T-helper 17 cell (primary cell): ENCODE measurements at regions not wholly inside any gene's neighbourhood (a gene's known extent, or its start where the extent isn't known, plus 50 kb on each side); places are given as distances from the start of the nearest gene placed in this dataset.

Experiments used
- ATAC-seq: fragments of 150-1000 bp; cut with Tn5 transposase; 2 replicates; pipeline ENCODE4 v1.10.0; 2021; ENCODE audit warnings: mild to moderate bottlenecking, moderate library complexity
- DNase-seq, 3 donors: peaks; one replicate each; pipeline versions ENCODE4 v3.0.0 to v3.0.0-alpha.2; 2020 to 2021
- H3K9me3 ChIP-seq: one replicate; pipeline ENCODE4 v1.7.0; 2013; ENCODE audit warnings: low read length, mild to moderate bottlenecking; ENCODE audit not compliant: control insufficient read depth, poor library complexity, severe bottlenecking
- H3K27ac Mint-ChIP-seq: one replicate; pipeline ENCODE4 v1.8.0; 2022; ENCODE audit warnings: mild to moderate bottlenecking, moderate library complexity, mixed read lengths
- H3K27me3 Mint-ChIP-seq: one replicate; pipeline ENCODE4 v1.8.0; 2022; ENCODE audit warnings: mixed read lengths
- H3K36me3 Mint-ChIP-seq: one replicate; pipeline ENCODE4 v1.8.0; 2022; ENCODE audit warnings: low read depth, mixed read lengths
- H3K4me1 Mint-ChIP-seq: one replicate; pipeline ENCODE4 v1.8.0; 2022; ENCODE audit warnings: mild to moderate bottlenecking, mixed read lengths
- H3K4me3 Mint-ChIP-seq: one replicate; pipeline ENCODE4 v1.8.0; 2022; ENCODE audit warnings: mild to moderate bottlenecking, moderate library complexity, mixed read lengths

GRCh38 chr1:96075704-96076455 is 645.7 kb upstream of the PTBP2 start:
- no peak for DNase-seq
- no peaks in the 10 kb centered on the region for H3K9me3 ChIP-seq
- H3K27ac Mint-ChIP-seq = no peak overlapping the region
- H3K4me3 Mint-ChIP-seq = no peak overlapping the region
- no peaks in the 10 kb centered on the region for H3K36me3 Mint-ChIP-seq
- H3K4me1 Mint-ChIP-seq = no peaks in the 10 kb centered on the region
- H3K27me3 Mint-ChIP-seq = no peaks in the 10 kb centered on the region
- no peak for ATAC-seq

- Mint-ChIP-seq H3K4me3 (no peak overlapping the region), H3K36me3 (no peaks in the 10 kb centered on the region), H3K27ac (no peak overlapping the region), H3K4me1 (no peaks in the 10 kb centered on the region), H3K27me3 (no peaks in the 10 kb centered on the region)
- H3K9me3 ChIP-seq = no peaks in the 10 kb centered on the region
- no peak for ATAC-seq
- DNase-seq = no peak
Measured at GRCh38 chr1:96076589-96076988, 645.0 kb upstream of the PTBP2 start.

DNA sequence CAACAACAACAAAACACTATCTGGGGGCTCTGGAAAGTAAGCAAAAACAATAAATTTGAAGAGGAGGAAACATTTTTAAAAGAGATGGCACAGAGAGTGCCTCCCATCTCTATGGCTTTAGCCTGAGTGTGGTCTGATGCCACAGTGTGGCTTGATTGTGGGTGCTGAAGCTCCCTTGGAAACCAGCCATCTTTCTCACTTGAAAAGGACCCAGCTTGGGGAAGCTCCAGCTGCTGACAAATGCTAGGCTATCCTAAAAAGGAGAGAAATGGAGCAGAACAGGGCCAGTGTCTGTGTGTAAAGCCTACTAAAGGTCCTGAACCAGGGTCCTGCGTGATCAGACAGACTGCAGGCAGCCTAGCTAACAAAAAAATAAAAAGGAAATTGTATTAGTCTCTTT is 642.0 kb upstream of the PTBP2 start:
- ATAC-seq = no peak

GRCh38 chr1:96080925-96081324 is 640.7 kb upstream of the PTBP2 start:
- DNase-seq (no peak), ATAC-seq (no peak)
- Mint-ChIP-seq H3K36me3 (no peaks in the 10 kb centered on the region), H3K4me3 (no peak overlapping the region), H3K27me3 (no peaks in the 10 kb centered on the region), H3K4me1 (no peaks in the 10 kb centered on the region), H3K27ac (no peak overlapping the region)
- H3K9me3 ChIP-seq = peaks cover under 1% of the 10 kb centered on the region

More for the DNA sequence above, 642.0 kb upstream of the PTBP2 start:
- H3K27ac Mint-ChIP-seq = no peak overlapping the region
- no peaks in the 10 kb centered on the region for H3K27me3 Mint-ChIP-seq
- no peaks in the 10 kb centered on the region for H3K4me1 Mint-ChIP-seq
- H3K9me3 ChIP-seq = no peaks in the 10 kb centered on the region
- H3K4me3 Mint-ChIP-seq = no peak overlapping the region
- H3K36me3 Mint-ChIP-seq = no peaks in the 10 kb centered on the region
- DNase-seq = no peak

DNA sequence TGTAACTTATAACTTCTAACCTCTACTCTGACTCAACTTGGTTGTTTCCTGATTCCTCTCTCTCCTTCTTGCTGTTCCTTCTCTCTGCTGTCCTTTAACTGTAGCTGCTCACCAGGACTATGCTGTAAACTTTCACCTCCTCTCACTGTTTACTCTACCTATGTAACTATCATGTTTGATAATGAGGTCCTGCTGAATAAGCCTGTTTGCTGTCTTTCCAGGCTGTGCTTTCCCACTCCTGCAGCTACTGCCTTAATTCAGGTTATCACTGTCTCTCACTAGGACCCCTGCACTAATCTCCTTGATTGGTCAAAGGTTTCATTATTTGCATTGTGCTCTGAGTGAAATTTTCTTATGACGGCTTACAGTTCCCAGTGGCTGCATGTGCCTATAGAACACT is 633.9 kb upstream of the PTBP2 start:
- no peak overlapping the region for H3K27ac Mint-ChIP-seq
- no peaks in the 10 kb centered on the region for H3K4me1 Mint-ChIP-seq
- H3K36me3 Mint-ChIP-seq = no peaks in the 10 kb centered on the region
- H3K9me3 ChIP-seq = peaks cover 4% of the 10 kb centered on the region
- ATAC-seq (no peak), DNase-seq (no peak)
- no peaks in the 10 kb centered on the region for H3K27me3 Mint-ChIP-seq
- no peak overlapping the region for H3K4me3 Mint-ChIP-seq

DNA sequence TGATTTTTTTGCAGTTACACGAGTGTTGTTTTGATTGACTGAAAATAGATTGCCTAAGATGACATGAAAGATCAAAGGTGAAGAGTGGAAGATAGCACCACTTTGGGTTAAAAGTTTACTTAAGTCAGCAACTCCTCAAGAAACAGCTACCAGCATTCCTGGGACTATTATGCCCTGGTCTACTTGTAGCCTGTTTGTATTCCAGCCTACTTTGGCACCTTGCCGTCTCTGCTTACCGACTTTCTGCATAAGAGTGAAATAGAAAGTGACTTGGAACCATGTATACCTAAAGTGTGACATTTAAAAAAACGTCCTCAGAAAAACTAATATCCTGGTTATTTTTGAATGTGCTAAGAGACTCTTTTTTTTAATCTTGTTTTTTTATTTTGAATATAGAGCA is 631.5 kb upstream of the PTBP2 start:
- H3K9me3 ChIP-seq = peaks cover 6% of the 10 kb centered on the region
- no peak overlapping the region for H3K4me3 Mint-ChIP-seq
- H3K4me1 Mint-ChIP-seq = no peaks in the 10 kb centered on the region
- ATAC-seq (no peak), DNase-seq (no peak)
- H3K27ac Mint-ChIP-seq = no peak overlapping the region
- no peaks in the 10 kb centered on the region for H3K36me3 Mint-ChIP-seq
- no peaks in the 10 kb centered on the region for H3K27me3 Mint-ChIP-seq

DNA sequence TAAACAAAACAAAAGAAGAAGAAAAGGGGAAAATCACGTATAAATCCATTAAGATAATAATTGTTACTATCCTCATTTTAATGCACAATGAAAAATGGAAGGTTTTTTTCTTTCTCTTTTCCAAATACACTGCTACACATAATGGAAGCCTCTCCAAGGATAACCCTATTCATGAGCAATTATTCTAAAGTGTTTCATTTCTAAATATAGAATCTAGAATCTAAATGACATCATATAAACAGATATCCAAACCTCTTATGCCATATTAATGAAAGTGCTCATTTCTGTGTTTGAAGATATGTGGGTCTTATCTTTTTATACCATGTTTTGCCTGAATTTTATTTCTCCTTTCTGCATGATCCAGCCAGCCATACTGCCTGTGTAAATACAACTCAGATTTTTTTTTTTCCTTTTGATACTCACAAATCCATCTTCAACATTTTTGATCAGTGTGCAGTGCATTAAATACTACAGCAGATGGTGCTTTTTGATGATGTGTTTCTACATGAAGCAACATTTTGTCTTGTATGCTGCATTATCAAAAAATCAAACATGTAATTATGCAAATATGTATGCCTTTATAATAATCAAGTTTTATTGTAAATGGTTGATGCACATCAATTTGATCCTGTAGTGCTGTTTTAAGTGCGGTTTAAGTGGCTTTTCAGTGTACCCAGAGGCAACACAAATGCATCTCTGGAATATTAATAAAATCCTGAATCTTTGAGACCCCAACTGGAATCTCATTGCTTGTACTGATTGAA is 625.6 kb upstream of the PTBP2 start:
- Mint-ChIP-seq H3K36me3 (no peaks in the 10 kb centered on the region), H3K4me1 (no peaks in the 10 kb centered on the region), H3K27me3 (no peaks in the 10 kb centered on the region), H3K27ac (no peak overlapping the region), H3K4me3 (no peak overlapping the region)
- DNase-seq (no peak), ATAC-seq (no peak)
- H3K9me3 ChIP-seq = peaks cover 2% of the 10 kb centered on the region

DNA sequence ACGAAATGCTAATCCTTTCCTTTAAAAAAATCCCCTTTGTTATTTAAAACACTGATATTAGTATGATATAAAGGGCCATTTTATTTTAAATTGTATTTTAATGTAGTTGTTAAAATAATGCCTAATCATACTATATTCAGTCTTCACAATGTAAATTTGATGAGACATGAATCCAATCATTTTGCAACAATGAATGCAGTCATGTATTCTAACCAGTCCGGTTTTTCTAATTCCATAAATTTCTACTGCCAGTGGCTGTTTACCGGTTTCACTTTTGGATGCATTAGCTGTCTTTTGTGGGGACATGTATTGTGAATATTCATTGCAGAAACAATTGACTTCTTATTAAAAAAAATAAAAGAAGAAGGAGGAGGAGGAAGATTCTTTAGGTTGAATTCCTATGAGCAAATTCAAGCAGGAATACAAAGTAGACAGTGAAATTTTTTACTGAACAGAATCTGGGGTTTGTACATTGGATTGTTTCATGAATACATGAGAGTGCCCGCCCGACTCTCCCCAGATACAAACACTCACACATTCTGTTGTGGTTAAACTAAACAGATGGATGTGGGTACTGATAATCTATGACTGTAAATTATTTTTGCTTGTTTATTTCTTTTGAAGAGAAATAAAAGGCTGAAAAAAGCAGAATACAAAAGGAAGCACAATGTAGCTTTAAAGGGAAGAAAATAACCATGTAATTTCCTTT is 624.8 kb upstream of the PTBP2 start:
- peaks cover 2% of the 10 kb centered on the region for H3K9me3 ChIP-seq
- no peaks in the 10 kb centered on the region for H3K27me3 Mint-ChIP-seq
- no peaks in the 10 kb centered on the region for H3K36me3 Mint-ChIP-seq
- ATAC-seq (no peak), DNase-seq (no peak)
- H3K27ac Mint-ChIP-seq = no peak overlapping the region
- no peak overlapping the region for H3K4me3 Mint-ChIP-seq
- no peaks in the 10 kb centered on the region for H3K4me1 Mint-ChIP-seq

DNA sequence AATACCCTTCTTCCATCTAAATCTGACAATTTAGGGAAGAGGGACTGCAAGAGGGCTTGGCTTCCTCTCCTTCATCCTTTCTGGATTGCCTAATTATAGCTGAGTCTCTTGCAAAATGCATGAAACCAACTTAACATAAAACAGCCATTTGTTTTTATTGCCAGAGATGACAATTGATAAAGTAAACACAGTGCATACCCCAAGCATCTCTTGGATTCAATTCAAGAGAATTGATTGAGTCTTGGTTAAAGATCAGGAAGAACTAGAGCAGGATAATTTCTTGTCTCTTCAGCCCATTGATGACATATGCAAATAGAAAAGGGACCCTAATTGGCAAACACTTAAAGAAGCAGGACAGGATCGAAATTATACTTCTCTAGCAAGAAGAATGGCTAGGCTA is 617.1 kb upstream of the PTBP2 start:
- Mint-ChIP-seq H3K27ac (no peak overlapping the region), H3K4me1 (no peaks in the 10 kb centered on the region), H3K36me3 (no peaks in the 10 kb centered on the region), H3K4me3 (no peak overlapping the region), H3K27me3 (no peaks in the 10 kb centered on the region)
- ATAC-seq (no peak), DNase-seq (no peak)
- no peaks in the 10 kb centered on the region for H3K9me3 ChIP-seq

DNA sequence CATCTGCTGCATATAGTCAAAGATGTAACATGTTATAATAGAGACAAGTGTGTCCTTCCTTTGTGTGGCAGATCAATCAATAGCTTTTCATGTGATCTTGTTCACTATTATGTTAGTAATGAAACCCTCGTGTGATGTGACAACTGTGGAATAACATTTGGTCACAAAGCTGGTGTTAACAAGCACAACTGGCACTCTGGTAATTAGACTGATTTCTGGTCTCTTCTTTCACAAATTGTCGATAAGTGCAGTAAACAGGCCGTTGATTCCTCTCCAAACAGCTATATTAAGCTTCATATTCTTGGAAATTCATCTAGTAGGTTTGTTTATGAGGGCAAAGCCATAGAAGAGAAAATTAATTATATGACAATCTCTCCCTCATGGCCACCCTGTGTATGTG is 616.7 kb upstream of the PTBP2 start:
- ATAC-seq = no peak
- no peaks in the 10 kb centered on the region for H3K36me3 Mint-ChIP-seq

DNA sequence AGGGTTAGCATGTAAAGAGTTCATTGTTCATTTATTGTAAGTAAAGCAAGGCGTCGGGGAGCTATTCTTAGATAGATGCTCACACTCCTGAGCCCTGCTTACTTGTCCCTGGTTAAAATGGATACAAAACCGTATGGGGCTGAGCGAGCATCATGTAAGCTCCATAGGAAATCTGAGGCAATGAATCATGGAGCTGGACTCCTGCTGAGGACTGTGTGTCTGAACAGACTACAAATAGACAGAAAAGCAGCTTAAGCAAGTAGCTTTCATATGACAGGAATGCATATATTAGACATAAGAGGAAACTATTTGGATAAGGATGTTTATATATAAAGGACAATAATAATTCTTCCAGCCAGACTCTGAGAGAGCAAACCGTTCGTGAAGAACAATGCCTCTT is 604.9 kb upstream of the PTBP2 start:
- DNase-seq (no peak), ATAC-seq (no peak)
- H3K4me1 Mint-ChIP-seq = no peaks in the 10 kb centered on the region
- no peaks in the 10 kb centered on the region for H3K36me3 Mint-ChIP-seq
- no peak overlapping the region for H3K27ac Mint-ChIP-seq
- H3K4me3 Mint-ChIP-seq = no peak overlapping the region
- no peaks in the 10 kb centered on the region for H3K27me3 Mint-ChIP-seq
- H3K9me3 ChIP-seq = no peaks in the 10 kb centered on the region

More for the DNA sequence above, 616.7 kb upstream of the PTBP2 start:
- no peak overlapping the region for H3K27ac Mint-ChIP-seq
- DNase-seq = no peak
- H3K4me1 Mint-ChIP-seq = no peaks in the 10 kb centered on the region
- H3K9me3 ChIP-seq = no peaks in the 10 kb centered on the region
- H3K4me3 Mint-ChIP-seq = no peak overlapping the region
- no peaks in the 10 kb centered on the region for H3K27me3 Mint-ChIP-seq

DNA sequence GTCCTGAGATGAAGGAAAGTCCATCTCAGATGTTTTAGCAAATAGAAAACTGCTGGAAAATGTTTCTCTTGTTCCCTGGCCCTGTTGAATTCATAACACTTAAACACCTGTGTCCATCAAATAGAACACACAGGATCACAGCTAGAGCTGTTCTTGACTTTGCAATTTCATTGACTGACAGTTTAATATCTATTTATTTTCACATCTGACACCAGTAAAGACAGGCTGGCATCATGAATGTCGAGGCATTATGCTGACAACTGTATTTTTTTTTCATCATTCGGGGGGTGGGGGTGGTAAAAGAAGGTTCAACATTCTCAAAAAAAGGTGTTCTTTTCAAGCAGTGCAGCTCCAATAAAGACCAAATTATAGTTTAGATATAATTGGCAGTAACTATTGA is 591.2 kb upstream of the PTBP2 start:
- H3K9me3 ChIP-seq = no peaks in the 10 kb centered on the region
- Mint-ChIP-seq H3K27me3 (no peaks in the 10 kb centered on the region), H3K4me1 (no peaks in the 10 kb centered on the region), H3K4me3 (no peak overlapping the region), H3K27ac (no peak overlapping the region), H3K36me3 (no peaks in the 10 kb centered on the region)
- ATAC-seq (no peak), DNase-seq (no peak)

DNA sequence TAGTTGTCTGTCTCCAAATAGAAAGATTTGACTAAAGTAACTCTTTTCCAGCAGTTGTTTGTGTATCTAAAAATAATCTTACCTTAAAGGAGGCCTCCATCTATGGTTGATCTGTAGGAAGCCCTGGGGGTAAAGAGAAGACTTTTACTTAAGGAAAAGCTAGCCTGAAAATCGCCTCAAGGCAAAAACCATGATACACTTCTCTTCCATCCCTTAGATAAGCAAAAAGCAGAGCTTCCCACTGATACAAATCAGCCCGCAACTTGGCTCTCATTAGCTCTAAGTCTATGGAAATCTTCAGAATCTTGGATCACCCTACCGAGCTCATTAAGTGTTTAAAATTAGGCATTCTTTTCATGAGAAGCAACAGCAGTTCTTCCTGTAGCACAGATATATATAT is 576.9 kb upstream of the PTBP2 start:
- Mint-ChIP-seq H3K4me1 (no peaks in the 10 kb centered on the region), H3K27ac (no peak overlapping the region), H3K4me3 (no peak overlapping the region)

More for the DNA sequence above, 576.9 kb upstream of the PTBP2 start:
- Mint-ChIP-seq H3K36me3 (no peaks in the 10 kb centered on the region), H3K27me3 (no peaks in the 10 kb centered on the region)
- ATAC-seq (no peak), DNase-seq (no peak)
- no peaks in the 10 kb centered on the region for H3K9me3 ChIP-seq
